ENCODE measurements at regions not wholly inside any gene's neighbourhood (a gene's known extent, or its start where the extent isn't known, plus 50 kb on each side); places are given as distances from the start of the nearest gene placed in this dataset.

- TF ChIP-seq, protein P1, sequence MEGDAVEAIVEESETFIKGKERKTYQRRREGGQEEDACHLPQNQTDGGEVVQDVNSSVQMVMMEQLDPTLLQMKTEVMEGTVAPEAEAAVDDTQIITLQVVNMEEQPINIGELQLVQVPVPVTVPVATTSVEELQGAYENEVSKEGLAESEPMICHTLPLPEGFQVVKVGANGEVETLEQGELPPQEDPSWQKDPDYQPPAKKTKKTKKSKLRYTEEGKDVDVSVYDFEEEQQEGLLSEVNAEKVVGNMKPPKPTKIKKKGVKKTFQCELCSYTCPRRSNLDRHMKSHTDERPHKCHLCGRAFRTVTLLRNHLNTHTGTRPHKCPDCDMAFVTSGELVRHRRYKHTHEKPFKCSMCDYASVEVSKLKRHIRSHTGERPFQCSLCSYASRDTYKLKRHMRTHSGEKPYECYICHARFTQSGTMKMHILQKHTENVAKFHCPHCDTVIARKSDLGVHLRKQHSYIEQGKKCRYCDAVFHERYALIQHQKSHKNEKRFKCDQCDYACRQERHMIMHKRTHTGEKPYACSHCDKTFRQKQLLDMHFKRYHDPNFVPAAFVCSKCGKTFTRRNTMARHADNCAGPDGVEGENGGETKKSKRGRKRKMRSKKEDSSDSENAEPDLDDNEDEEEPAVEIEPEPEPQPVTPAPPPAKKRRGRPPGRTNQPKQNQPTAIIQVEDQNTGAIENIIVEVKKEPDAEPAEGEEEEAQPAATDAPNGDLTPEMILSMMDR (IDR thresholded peaks at IDR 0.05), result no peak
- no peak for TF ChIP-seq POLR2A (IDR thresholded peaks at IDR 0.05)
These were observed 58.3 kb upstream of the ERCC6L2 start for GRCh38 chr9:95817205-95817604.

Data from right lobe of liver (tissue), 4 donors.